Tibial nerve (tissue), 4 donors: ENCODE measurements at regions not wholly inside any gene's neighbourhood (a gene's known extent, or its start where the extent isn't known, plus 50 kb on each side); places are given as distances from the start of the nearest gene placed in this dataset.

Source experiments
- DNase-seq, 2 donors: peaks; one replicate each; pipeline ENCODE4 v3.0.0-alpha.2; 2019; ENCODE audit warnings: low spot score in 2 of 2
- H3K27ac ChIP-seq, 4 donors: fragments of 200-600 bp; sonication (generic) in 3 of 4; one replicate each; pipeline ENCODE4 v1.5.1; 2017 to 2019; ENCODE audit warnings: mild to moderate bottlenecking in 1 of 4
- H3K27me3 ChIP-seq, 2 donors: fragments of 200-600 bp; sonication (generic) in 1 of 2; one replicate each; pipeline versions ENCODE4 v1.5.1 to v1.6.0; 2017 to 2019
- H3K36me3 ChIP-seq, 3 donors: fragments of 200-600 bp; sonication (generic); one replicate each; pipeline ENCODE4 v1.5.1; 2018 to 2019
- H3K4me1 ChIP-seq, 4 donors: fragments of 200-600 bp; sonication (generic) in 3 of 4; one replicate each; pipeline ENCODE4 v1.5.1; 2017 to 2019
- H3K4me3 ChIP-seq, 4 donors: fragments of 200-600 bp; sonication (generic) in 3 of 4; one replicate each; pipeline ENCODE4 v1.5.1; 2017 to 2019; ENCODE audit warnings: mild to moderate bottlenecking in 1 of 4, moderate library complexity in 1 of 4
- H3K9me3 ChIP-seq, 4 donors: fragments of 200-600 bp; sonication (generic) in 3 of 4; one replicate each; pipeline ENCODE4 v1.5.1; 2017 to 2019
- EP300 ChIP-seq, 2 donors: sonication (generic); formaldehyde crosslinking; IDR thresholded peaks; one replicate each; pipeline ENCODE4 v1.6.1; 2017; ENCODE audit warnings: antibody characterized with exemption in 2 of 2, mild to moderate bottlenecking in 1 of 2
- POLR2A ChIP-seq, 2 donors: fragments of 450-650 bp; IDR thresholded peaks; one replicate each; pipeline ENCODE4 v1.6.1; 2017; ENCODE audit warnings: antibody characterized with exemption in 2 of 2, mild to moderate bottlenecking in 2 of 2, moderate library complexity in 2 of 2
- WGBS, 2 donors: methylation state at CpG; one replicate each; pipeline ENCODE4 v1.1.5; 2018; 5-methylcytosine and 5-hydroxymethylcytosine counted together
- TF ChIP-seq, protein P1 (sequence below), 5 experiments: fragments of 200-600 bp in 3 of 5; fragments of 450-650 bp in 2 of 5; sonication (generic) in 3 of 5; IDR thresholded peaks; one replicate each; pipeline ENCODE4 v1.5.1; 2016 to 2019; ENCODE audit warnings: antibody characterized with exemption in 5 of 5, mild to moderate bottlenecking in 3 of 5, moderate library complexity in 2 of 5

DNA sequence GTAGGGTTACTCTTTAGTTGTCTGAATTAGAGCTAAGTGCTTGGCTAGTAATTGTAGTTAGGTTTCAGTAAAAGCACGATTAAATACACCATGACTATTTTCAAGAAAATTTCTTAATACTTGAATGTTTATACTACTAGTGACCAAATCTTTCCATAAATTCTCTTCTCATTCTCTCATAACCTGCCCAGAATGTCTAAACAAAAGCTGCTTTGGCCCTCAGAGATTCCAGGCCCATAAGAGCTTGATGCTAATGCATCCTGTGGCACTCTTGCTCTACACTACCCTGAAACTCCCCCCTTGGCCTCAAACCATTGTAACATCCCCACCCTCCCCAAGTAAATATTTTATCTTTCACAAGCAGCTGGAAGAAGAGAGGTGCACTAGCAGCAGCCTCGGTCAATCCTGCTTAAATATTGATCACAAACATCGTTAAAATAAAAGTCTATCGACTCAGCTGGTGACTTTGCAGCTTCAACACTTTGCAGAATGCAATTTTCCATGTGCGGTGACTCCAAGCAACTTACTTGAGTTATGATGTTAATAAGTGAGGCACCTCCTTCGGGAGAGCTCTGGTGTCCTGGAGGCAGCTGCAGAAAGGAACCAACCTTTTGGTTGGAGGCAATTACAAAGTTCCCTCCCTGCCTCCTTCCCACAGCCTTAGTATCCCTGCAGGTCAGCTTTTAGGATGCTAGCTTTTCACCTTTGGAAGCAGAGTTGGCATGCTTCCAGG is 315.6 kb upstream of the PLXNA2 start:
- Histone ChIP-seq H3K27ac (no peak overlapping the region), H3K9me3 (no peaks in the 10 kb centered on the region), H3K4me3 (no peak overlapping the region), H3K4me1 (no peaks in the 10 kb centered on the region), H3K27me3 (no peaks in the 10 kb centered on the region), H3K36me3 (no peaks in the 10 kb centered on the region)
- DNase-seq = no peak
- no peak for TF ChIP-seq EP300 (IDR thresholded peaks at IDR 0.05)
- TF ChIP-seq, protein P1, sequence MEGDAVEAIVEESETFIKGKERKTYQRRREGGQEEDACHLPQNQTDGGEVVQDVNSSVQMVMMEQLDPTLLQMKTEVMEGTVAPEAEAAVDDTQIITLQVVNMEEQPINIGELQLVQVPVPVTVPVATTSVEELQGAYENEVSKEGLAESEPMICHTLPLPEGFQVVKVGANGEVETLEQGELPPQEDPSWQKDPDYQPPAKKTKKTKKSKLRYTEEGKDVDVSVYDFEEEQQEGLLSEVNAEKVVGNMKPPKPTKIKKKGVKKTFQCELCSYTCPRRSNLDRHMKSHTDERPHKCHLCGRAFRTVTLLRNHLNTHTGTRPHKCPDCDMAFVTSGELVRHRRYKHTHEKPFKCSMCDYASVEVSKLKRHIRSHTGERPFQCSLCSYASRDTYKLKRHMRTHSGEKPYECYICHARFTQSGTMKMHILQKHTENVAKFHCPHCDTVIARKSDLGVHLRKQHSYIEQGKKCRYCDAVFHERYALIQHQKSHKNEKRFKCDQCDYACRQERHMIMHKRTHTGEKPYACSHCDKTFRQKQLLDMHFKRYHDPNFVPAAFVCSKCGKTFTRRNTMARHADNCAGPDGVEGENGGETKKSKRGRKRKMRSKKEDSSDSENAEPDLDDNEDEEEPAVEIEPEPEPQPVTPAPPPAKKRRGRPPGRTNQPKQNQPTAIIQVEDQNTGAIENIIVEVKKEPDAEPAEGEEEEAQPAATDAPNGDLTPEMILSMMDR (IDR thresholded peaks at IDR 0.05) = no peak
- TF ChIP-seq POLR2A (IDR thresholded peaks at IDR 0.05) = no peak
- 80 to 83% methylated on average over 6 of the region's 6 CpGs for WGBS, 2 donors

DNA sequence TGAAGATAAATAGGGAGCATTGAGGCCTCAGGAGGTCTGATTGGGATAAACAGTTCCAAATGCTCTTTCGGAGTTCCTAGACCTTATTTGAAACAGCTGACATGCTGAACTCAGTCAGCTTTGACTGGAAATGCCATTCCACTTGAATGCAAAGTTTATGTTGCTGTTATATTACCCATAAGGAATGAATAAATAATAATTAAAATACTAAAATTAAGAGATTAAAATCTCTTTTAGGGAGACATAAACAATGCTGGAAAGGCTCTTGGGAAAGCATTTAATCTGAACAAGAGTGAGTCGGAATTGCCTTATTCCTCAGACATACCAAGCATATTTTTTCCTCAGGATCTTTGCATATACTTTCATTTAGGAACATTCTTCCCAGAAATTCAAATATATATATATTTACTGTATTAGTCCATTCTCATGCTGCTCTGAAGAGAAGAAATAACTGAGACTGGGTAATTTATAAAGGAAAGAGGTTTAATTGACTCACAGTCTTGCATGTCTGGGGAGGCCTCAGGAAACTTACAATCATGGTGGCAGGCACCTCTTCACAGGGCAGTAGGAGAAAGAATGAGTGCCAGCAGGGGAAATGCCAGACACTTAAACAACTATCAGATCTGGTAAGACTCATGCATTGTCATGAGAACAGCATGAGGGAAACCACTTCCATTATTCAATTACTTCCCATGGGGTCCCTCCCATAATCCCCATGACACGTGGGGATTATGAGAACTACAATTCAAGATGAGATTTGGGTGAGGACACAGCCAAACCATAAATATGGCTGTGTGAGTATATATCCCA is 318.2 kb upstream of the PLXNA2 start:
- H3K9me3 ChIP-seq = no peaks in the 10 kb centered on the region
- TF ChIP-seq POLR2A (IDR thresholded peaks at IDR 0.05) = no peak
- no peak for TF ChIP-seq EP300 (IDR thresholded peaks at IDR 0.05)
- TF ChIP-seq, protein P1 (IDR thresholded peaks at IDR 0.05) = no peak
- no peak for DNase-seq

DNA sequence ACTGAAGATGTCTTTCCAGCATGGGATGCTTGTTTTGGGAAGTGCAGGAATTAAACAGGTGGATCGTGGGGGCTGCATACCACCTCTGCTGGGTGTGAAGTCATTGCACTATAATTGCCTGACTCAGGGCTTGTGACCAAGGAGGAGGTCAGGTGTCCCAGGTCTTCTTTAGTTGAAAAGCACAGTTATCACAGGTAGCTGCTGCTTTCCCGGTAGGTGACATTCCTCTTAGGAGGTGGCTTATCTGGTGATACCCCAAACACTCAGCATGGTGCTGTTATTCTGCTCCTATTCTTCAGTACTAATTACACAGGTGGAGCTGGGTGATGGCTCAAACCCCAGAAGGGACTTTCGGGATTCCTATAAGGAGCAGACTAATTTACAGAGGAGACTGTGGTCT is 320.3 kb upstream of the PLXNA2 start:
- 83 to 89% methylated on average over 3 of the region's 3 CpGs for WGBS, 2 donors
- no peak for TF ChIP-seq POLR2A (IDR thresholded peaks at IDR 0.05)
- TF ChIP-seq EP300 (IDR thresholded peaks at IDR 0.05) = no peak
- TF ChIP-seq, protein P1 (IDR thresholded peaks at IDR 0.05) = no peak
- DNase-seq = no peak

More for the DNA sequence above, 318.2 kb upstream of the PLXNA2 start:
- Histone ChIP-seq H3K36me3 (no peaks in the 10 kb centered on the region), H3K27me3 (no peaks in the 10 kb centered on the region), H3K4me3 (no peak overlapping the region), H3K4me1 (no peaks in the 10 kb centered on the region), H3K27ac (no peak overlapping the region)
- 34 to 77% methylated on average over 3 of the region's 3 CpGs for WGBS, 2 donors

DNA sequence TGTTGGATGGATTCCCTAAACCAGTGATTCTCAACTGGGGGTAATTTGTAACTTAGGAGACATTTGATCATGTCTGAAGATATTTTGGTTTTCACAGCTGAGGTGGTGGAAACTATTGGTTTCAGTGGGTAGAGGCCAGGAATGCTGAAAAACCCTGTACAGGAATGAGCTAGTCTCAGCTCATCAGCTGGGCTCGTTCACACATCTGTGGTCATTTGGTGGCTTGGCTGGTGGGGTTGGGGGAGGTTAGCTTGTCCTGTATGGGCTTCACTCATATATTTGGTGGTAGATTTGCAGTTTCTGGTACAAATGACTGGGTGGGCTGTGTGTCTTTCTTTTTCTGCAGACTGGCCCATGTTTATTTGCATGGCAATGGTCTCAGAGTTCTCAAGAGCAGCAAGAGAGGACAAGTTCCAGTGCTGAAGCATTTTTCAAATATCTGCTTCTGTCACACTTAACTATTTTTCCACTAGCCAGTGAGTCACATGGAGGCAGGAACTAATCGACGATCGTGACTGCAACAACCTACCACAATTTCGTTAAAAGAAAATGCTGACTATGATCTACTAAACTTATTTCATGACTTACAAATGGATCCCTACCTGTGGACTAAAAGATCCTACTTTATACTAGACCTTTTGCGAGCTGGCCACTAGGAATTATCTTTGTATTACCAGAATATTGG is 321.7 kb upstream of the PLXNA2 start:
- Histone ChIP-seq H3K27me3 (no peaks in the 10 kb centered on the region), H3K4me3 (no peak overlapping the region), H3K27ac (no peak overlapping the region), H3K9me3 (peaks cover 0 to 7% (median 0%) of the 10 kb centered on the region in 4 donors), H3K4me1 (no peaks in the 10 kb centered on the region), H3K36me3 (no peaks in the 10 kb centered on the region)
- 86 to 88% methylated on average over 6 of the region's 6 CpGs for WGBS, 2 donors
- TF ChIP-seq EP300 (IDR thresholded peaks at IDR 0.05) (no peak), POLR2A (IDR thresholded peaks at IDR 0.05) (no peak)
- TF ChIP-seq, protein P1 (IDR thresholded peaks at IDR 0.05) = no peak
- no peak for DNase-seq

More for the DNA sequence above, 320.3 kb upstream of the PLXNA2 start:
- Histone ChIP-seq H3K27me3 (no peaks in the 10 kb centered on the region), H3K36me3 (no peaks in the 10 kb centered on the region), H3K9me3 (no peaks in the 10 kb centered on the region), H3K27ac (no peak overlapping the region), H3K4me1 (no peaks in the 10 kb centered on the region), H3K4me3 (no peak overlapping the region)
